GM12892 (cell line): ENCODE measurements at regions not wholly inside any gene's neighbourhood (a gene's known extent, or its start where the extent isn't known, plus 50 kb on each side); places are given as distances from the start of the nearest gene placed in this dataset.

Source experiments
- POLR2A ChIP-seq: IDR thresholded peaks from 2 replicates; pipeline ENCODE4 v1.6.1; 2011; ENCODE audit warnings: low read depth, low read length, control low read depth
- POLR2AphosphoS5 ChIP-seq: IDR thresholded peaks from 2 replicates; pipeline ENCODE4 v1.6.1; 2011; ENCODE audit warnings: low read depth, low read length, control low read depth

DNA sequence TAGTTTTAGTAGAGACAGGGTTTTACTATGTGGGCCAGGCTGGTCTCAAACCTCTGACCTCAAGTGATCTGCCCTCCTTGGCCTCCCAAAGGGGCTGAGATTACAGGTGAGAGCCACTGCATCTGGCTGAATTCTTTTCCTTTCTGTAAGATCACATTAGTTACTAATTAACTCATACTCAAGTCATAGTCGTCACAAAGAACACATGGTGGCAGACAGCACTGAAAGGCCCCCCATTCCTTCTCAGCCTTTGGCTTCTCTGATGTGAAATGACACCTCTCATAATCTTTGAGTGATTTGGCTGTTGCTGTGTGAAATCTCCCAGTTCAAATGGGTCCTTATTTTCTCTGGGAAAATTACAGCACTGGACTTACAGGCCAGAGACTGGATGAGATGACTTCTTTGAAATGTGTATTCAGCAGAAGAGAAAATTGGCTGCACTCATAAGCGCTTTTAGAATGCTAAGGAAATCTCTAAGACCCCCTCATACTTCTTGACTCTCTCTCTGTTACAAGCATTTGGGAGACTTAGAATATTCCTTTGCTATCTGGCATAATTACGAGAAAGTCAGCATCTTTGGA is 764.8 kb downstream of the RNF144A start:
- no peak for TF ChIP-seq POLR2A
- TF ChIP-seq POLR2AphosphoS5, result no peak
